Stimulated activated CD4-positive, alpha-beta T cell treated with anti-CD3 and anti-CD28 coated beads, Interleukin-4, amount 100 ng/mL, for 48 hours (primary cell): ENCODE measurements at regions not wholly inside any gene's neighbourhood (a gene's known extent, or its start where the extent isn't known, plus 50 kb on each side); places are given as distances from the start of the nearest gene placed in this dataset.
"Not testable (repeated sequence)": the region's sequence is repeated elsewhere in the genome, so short reads cannot be mapped to it uniquely, and the experiment has no call there.

Source experiments
- DNase-seq, 2 donors: peaks; one replicate each; pipeline ENCODE4 v3.0.0-alpha.2; 2020; ENCODE audit warnings: low read depth in 2 of 2

DNA sequence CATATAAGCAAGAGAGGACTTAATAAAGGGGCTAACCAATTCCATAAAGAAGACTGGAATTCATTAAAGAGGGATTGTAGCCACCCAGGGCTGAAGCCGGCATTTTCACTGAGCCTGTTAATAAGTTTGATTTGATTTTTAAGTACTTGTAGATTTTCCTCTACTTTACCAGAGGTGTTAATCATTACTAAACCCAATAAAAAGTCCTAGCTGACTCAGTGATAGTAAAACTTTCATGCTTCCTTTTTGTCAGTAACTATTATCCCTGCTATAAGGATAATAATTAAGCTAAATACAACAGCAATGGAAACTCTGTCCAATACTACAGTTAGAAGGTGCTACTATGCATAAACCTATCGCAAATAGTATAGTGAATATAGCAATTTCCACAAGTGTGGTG, 260.2 kb downstream of the CEMIP2 start:
- DNase-seq, result not testable (repeated sequence)

DNA sequence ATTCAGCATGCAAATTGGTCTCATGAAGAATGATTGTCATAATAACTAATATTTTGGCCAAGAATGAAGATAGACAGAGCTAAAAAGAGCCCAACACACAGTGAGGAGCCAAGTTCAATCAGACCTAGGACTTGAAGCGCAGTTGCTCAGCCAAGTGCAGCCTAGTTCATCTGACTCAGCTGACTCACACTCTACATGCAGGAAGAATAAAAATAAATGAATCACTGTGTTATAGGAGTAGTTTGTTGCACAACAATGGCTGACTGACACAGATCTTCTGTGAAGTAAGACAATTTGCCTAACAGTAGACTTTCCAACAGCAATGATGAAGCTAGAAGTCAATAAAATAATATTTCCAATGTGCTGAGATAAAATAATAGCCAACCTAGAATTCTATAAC, 261.5 kb downstream of the CEMIP2 start:
- no peak for DNase-seq

DNA sequence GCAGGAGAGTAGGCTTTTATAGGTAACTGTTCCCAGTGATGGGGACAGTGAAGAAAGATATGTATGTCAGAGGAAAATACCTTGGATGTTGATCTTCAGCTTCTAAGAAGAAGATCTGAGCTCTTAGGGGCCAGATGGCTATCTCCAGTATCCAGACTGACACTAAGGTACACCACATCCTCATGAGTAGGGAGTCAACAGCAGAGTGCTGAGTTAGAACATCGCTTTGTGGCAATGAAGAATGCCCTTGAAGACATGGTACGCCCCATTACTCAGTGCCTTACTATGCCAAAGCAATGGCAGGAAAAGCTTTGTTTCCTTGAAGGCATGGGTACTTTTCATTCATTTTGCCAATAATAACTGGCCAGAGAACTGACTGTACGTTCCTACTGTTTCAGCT, 263.7 kb downstream of the CEMIP2 start:
- no peak for DNase-seq

DNA sequence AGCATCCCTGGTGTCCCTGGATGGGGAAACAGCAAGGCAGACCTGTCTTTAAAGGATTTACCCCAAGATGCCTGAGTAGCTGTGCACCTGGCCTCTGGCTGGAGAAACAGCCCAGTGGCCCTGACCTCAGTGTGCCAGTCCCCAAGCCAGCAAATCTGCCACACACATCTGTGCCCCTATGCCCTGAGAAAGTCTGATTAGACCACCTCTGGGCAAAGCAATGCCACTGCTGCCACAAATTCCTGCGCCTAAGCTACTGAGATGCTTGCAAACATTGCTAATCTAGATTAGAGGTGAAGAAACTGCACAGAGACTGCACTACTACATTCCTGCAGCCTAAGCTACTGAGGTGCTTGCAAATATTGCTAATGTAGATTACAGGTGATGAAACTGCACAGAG, 269.6 kb downstream of the CEMIP2 start:
- DNase-seq, result no peak

DNA sequence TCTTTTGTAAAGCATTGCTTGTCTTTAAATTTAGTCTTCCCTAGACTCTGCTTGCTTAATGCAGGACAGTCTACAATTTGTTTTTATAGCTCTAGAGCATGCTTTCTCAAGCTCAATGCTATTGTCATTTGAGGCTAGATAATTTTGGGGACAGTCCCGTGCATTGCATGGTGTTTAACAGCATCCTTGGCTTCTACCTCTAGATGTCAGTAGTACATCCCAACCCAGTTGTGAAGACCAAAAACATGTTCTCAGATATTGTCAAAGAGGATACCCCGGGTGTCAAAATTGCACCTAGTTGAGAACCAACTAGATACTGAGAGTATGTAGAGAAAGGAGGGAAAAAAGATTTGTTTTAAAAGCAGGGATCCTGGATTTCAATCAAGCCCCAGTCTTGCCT, 277.5 kb downstream of the CEMIP2 start:
- DNase-seq, result no peak

DNA sequence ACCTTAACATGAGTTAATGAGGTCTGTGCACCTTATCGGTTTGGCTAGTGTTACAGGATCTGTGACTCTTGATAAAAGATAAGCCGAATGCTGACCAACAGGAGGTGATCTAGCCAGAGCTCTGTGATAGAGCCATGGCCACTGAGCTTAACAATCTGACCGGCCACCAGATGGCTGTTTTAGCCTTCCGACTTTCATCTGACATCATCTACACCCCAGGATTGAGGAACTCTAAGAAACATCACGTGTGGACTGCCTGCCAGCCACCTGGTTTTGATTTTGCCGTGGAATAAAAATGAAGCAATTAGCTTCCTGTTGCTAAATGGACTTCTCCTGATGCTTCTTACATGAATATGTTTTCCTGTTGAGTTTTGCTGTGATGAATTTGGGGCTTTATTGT, 281.3 kb downstream of the CEMIP2 start:
- DNase-seq, result no peak

DNA sequence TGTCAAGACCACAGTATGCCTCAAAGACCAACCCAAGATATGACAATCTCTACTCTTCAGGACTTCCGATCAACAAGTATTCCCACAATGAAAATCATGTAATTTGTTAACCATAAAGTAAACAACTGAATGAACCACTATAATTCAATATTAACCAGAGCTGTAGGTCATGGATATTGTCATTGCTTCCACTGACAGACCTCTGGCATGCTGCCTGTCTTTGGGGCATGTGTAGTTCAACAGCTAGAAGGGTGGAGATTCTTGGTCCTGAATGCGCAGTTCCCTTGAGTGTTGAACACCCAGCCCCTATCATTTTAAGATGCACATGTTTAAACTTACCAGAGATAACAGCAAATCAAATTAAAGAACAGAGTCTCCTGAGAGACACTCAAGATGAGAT, 283.0 kb downstream of the CEMIP2 start:
- no peak for DNase-seq

DNA sequence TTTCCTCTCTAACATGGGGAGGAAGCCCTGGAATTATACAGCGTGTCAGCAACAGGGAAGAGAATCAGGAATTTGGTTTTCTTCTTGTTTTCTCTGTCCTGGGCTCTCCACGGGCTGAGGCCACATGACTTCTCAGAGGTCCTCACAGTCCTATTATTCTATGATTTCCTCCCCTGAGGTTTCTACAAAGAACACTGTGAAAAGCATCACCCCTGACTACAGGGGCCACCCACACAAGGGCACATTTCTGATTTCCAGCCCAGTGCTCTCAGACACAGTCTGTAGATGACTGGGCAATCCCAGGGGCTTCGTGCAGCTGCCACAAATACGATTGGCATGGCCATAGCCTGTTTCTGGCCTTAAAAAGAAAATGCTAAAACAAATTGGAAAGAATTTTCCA, 284.9 kb downstream of the CEMIP2 start:
- DNase-seq, result no peak

DNA sequence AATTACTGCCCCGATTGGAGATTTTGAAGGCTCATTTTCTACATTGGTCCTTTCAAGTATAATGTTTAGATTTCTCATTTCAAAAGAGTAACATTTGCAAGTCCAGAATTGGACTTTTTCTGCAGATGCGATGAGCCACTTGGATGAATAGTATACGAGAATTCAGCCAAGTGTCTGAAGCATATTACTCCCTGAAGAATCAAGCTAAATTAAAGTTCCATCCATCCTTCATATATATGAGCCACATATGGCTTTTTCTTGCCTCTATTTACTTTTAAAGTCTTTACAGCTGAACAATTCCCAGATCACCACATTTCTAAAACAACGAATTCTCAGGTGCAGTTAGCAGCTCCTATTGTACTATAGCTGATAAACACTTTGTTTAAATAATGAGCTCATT, 288.7 kb downstream of the CEMIP2 start:
- no peak for DNase-seq

DNA sequence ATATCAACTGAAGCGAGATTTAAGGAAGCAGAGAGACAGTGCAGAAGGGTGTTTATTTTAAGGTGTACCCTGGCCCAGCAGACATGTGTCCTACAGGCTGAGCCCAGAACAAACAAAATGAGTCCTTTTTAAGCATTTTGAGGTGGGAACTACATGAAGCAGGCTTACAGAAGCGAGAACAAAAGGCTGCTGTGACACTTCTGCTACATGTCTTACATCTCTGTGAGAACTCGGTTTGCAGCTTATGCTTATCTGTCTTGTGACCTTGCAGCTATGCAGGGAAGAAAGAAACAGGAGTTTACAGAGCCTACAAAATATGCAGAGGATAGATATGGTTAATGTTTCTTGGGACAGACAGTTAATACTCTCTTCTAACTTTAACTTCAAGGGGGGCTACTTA, 295.9 kb downstream of the CEMIP2 start:
- no peak for DNase-seq

DNA sequence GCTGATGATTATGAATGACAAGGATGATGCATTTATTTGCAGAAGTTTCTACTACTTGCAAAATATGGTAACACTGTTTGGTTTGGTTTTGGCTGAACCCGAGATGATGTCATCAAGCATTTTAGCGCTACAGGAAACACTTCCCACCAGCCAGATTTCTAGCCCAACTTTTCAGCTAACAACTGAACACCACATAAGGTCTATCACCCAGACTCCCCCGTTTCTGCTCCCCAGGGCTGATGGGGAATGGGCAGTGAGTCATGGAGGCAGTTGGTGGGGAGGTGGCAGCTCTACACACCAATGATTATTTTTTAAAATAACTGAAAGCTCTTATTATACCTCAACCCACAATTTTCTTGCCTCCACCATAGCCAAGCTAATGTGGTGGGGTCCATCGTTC, 302.9 kb downstream of the CEMIP2 start:
- DNase-seq, result no peak

DNA sequence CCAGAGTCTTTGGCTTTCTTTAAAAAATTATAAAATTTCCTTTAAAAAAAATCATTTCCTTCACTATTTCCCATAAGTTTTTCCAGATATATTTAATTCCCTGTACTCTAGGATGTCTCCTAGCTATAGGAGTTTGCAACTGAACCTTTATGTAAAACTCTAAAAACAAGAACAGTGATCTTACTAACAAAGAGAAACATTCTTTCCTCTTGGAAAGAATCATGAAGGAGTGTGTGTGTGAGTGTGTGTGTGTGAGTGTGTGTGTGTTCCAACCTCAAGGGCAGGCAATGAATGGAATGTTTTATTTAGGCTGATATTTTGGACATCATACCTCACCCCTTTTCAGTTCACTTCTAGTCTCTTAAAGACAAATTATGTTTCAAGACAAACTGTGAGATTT, 309.2 kb downstream of the CEMIP2 start:
- DNase-seq, result no peak

DNA sequence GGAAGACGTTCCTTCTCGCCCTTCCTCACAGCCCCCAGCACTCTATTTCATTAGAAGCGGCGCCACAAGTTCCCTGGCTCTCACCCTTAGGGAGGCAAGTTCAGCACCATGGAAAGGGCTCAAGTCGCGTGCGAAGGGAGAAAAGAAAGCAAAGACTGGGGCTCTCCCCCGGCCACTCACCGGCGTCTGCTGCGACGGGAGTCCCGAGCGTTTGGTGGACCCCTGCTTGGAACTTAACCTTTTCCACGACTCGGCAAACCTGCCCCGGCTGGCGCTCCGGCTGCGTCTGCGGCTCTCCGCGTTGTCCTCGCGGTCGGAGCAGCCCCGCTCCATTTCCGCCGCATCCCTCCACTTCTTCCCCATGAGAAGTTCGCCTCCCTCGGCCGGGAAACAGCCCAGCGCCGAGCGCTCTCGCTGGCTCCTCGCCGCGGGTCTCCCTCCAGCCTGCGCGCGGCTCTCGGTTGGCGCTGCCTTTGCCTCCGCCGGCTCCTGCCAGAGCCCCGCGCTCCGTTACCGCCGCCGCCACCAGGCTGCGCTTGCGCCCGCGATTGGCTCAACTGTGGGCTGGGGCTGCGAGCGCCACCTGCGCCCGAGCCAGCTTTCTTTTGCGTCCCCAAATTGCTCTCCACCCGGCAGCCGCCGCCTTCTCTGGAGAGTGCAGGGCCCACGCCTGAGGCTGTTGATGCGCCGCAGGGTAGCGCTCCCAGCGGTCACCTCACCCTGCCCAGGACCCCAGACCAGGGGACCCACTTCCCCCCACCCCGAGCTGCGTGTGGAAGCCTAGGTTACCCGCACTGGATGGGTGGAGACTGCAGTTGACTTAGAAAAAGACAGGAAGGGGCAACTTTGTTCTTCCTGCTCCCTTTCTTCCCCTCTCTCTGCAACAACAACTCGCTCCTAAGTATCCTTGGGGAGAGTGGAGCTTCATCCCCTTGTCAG, 321.6 kb downstream of the CEMIP2 start:
- DNase-seq, result peak; percentile 16 to 25

DNA sequence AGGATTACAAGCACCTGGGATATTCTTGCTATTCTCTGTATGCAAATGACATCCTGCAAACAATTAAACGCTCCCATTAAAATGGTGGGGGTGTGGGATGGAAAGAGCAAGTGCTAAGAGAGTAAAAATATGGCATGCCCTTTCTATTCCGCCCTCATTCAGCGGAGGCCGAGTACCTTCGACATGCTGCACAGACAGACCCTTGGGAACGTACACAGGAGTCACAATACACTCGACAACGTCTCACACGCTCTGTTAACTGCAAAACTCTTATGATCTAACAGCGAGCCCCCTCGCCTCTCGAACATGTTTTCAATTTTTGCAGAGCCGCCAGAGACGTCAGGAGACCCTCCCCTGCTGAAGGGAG, 322.2 kb downstream of the CEMIP2 start:
- DNase-seq, result no peak

DNA sequence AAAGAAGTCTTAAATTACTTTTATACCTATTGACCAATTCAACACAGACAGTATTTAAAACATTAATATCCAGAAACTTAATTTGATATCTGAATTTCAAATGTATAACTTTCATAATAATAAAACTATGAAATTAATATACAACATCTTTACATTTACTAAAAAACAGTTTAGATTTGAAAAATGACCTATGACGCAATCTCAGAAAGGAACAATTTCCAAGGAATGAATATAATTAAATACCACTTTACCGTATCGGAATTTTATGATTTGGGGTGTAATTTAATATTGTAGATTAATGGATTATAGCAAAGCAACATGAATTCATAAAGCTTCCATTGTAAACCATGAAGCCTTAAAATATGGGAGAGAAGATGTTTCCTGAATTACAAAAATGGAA, 321.5 kb upstream of the TRPM3 start:
- no peak for DNase-seq

DNA sequence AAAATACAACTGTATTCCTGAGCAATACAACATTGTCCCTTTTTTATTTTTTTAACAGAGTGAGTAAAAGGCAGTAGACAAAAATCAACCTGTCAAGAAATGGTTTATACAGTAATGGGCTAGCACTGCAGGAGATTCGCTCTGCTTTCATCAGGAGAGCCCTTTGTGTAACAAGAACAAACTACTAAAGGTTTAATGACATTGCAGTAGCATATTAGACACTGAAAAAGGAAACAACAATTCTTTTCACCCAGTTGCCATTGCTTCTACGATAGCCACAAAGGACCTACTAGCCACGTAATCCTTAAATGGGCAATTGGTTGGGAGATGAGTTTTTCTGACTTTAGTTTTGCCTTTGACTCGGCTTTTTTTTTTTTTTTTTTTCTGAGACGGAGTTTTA, 319.8 kb upstream of the TRPM3 start:
- DNase-seq, result no peak

DNA sequence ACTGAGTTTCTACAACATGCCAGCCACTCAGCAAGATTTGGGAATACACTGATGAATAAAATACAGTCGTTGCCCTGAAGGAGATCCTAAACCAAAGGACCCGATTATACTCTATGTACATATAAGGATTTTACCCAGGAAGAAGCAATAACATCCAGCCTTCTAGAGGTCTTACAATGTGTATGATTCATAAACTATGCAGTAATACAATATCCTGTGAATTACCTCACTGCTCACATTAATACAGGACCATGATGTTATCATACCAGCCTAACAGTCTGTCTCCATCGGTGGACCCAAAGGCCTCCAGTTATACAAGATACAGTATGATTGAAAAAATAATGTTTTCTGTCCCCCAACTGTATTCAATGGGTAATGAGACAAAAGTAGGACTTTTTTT, 310.5 kb upstream of the TRPM3 start:
- no peak for DNase-seq

DNA sequence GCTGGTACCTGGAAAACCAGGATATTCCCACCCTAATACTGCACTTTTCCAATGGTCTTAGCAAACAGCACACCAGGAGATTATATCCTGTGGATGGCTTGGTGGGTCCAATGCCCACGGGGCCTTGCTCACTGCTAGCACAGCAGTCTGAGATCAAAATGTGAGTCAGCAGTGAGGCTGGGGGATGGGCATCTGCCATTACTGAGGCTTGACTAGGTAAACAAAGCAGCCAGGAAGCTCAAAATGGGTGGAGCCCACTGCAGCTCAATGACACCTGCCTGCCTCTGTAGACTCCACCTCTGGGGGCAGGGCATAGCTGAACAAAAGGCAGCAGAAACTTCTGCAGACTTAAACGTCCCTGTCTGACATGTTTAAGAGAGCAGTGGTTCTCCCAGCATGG, 285.9 kb upstream of the TRPM3 start:
- not testable (repeated sequence) for DNase-seq

DNA sequence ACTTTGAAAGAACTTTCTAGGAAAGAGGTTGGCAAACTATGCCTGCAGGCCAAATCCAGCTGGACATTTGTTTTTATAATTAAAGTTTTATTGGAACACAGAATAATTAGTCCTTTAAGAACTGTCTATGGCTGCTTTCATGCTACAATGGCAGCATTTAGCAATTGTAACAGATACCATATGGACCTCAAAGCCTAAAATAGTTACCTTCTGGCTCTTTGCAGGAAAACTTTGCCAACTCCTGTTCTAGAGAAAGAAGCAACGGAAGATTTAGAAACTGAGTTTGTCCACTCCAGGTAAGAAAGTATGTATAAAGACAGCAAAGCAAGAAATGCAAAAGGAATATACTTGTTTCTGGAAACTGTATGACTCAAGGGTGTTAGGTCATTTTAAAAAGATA, 281.7 kb upstream of the TRPM3 start:
- no peak for DNase-seq

DNA sequence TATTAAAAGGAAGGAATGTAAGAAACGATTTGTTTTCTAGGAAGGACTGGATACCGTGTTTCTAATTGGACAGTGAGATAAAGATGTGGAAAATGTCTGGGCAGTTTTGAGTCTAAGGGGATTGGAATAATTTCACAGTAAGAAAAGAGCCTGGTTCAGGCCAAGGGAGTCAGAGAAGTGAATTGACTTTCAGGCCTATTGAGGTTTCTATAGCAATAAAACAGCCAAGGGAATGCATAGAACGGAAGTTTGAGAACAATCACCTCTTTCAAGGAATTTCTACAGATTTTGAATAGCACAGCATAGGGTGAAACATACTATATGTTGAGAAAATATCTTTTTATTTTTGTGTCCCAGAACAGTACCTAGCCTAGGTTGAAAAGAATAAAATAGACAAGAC, 271.6 kb upstream of the TRPM3 start:
- no peak for DNase-seq

DNA sequence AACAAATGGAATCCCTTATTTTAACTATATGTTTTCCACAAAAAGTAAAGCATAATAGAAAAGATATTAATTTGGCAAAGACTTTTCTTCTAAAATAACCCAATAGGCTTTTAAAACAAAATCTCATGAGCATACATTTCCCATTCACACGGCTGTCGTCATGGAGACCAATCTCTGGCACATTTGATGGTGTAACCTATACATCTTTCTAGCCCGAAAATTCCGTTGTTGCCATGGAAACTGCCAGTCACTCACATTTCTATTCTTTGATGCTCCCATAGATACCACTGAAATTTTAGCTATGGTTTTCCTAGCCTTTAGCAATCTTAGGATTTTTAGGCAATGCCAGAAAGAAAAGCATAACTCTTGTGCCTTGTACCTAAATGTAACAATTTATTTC, 262.9 kb upstream of the TRPM3 start:
- no peak for DNase-seq

DNA sequence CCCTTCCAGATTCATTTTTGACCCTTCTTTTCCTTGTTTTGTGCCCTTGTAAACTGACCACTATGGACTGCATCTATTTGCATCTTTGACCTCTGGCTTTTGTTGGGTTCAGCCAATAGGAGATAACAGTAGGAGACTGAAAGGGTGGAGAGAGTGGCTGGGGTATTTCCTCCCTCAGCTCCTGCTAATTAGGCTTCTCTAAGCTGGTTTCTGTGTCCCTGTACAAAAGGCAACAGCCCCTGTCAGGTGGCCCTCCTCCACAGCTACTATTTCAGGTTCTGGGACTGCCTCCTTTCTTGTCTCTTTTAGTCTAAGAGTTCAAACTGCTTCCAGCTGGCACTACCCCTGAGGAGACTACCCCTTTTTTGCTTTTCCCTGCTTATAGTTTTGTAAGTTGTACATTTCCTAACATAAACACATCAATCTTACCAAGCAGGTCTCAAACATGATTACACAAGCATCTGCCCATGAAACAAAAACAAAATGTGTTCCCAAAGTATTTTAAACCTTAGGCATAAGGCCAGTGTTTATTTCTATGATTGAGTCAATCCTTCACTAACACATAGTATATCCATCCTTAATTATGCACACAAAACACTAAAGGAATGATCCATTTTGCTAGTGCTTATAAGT, 262.0 kb upstream of the TRPM3 start:
- no peak for DNase-seq

DNA sequence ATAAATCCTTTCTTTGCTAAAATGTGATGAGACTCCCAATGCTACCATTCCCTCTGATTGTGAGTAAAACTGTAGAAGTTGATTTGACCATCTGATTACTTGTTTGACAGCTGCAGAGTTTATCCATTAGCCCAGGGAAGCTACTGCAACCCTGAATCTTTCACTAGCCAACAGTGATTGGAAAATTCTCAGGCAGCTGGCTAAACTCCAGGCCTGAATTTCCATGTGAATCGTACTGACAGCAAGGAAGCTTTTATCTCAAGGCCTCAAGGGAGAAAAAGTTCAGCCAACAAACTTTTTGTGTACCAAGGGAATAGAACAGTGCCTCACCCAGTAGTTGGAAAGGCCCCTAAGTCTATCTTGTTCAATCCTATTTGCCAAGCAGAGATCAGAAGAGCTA, 246.7 kb upstream of the TRPM3 start:
- DNase-seq, result no peak
